NCI-H1092 treated with DMSO at 0.1 percent for 48 hours (cell line): ENCODE measurements at regions not wholly inside any gene's neighbourhood (a gene's known extent, or its start where the extent isn't known, plus 50 kb on each side); places are given as distances from the start of the nearest gene placed in this dataset.

ENCODE experiments used
- DNase-seq: peaks from one replicate; lab custom pipeline; 2025; lab: John Stamatoyannopoulos, UW

DNA sequence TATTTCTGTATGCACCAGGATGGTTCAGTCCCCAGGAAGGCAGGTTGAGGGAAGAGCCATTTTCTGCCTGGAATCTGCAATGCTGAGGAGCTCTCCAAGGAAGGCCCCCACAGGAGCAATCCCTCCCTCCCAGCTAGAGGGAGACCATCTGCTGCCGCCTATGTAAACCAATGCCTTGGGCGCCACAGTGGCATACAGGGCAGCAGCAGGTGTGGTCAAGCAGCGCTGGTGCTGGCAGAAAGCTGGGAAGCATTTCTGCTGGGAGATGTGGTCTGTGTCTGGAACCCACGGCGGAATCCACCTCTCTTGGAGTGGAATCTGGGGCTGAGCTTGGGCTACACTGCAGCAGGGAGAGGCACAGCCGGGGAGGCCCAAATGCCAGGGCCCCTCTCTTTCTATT is 283.3 kb downstream of the RRAGC start:
- no peak for DNase-seq

DNA sequence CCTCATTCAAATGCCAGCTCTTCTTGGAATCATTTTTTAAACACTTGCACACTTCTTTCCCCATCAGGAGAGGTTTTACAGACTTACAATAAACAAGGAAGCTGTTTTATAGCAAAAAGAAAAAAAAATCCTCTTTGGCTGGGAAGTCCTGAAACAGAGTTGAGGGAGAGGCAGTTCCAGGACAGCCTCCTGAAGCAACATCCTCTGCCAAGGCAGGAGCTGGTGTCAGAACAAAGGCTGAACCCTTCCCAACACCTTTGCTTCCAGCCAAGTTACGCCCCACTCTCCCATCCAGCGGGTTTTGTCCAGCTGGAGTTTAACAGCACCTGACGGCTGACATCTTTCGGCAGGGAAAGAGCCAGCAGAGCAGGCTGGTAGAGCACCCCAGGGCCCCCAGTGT is 287.8 kb downstream of the RRAGC start:
- DNase-seq, result no peak

DNA sequence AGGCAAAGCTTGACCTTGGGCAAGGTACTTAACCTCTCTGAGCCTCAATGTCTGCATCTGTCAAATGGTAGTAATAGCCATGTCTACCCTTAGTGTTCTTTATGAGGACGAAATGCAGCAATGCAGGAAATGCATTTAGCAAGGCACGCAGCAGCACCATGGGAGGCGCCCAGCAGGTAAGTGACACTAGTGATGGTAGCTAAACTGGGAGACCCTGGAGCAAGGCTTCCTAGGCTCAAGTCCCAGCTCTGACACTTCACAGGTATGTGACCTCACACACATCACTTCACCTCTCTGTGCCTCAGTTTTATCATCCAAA is 289.0 kb downstream of the RRAGC start:
- DNase-seq, result no peak

DNA sequence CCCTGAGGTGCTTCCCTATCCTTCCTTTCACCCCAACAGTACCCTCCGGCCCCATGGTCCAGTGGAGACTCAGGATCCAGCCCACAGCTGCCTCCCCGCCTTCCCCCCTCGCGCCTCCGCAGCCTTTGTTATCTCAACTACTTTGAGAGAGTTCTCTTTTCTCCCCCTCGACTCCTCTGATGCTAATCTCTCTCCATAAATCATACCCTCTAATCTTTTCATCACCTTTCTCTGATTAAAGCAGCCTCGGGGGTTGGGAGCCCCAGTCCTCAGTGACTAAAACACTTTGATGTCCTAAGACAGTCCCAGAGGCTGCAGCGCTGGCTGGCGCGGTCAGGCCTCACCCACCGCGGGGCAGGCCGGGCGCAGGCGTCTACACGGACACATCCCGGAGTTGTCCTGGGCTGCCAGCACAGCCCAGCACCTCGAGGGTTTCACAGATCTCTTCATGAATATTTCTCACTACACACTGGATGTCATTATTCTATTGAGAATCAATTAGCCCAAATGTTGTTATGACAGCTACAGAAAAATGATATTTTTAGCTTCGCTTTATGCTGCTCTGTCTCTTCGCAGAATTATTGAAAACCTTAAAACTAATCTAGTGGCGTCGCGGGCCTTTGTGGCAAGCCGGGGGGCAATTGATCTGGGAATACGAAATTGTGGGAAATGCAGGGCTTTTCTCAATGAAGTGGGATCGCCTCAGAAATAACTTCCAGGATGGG is 289.5 kb downstream of the RRAGC start:
- no peak for DNase-seq

DNA sequence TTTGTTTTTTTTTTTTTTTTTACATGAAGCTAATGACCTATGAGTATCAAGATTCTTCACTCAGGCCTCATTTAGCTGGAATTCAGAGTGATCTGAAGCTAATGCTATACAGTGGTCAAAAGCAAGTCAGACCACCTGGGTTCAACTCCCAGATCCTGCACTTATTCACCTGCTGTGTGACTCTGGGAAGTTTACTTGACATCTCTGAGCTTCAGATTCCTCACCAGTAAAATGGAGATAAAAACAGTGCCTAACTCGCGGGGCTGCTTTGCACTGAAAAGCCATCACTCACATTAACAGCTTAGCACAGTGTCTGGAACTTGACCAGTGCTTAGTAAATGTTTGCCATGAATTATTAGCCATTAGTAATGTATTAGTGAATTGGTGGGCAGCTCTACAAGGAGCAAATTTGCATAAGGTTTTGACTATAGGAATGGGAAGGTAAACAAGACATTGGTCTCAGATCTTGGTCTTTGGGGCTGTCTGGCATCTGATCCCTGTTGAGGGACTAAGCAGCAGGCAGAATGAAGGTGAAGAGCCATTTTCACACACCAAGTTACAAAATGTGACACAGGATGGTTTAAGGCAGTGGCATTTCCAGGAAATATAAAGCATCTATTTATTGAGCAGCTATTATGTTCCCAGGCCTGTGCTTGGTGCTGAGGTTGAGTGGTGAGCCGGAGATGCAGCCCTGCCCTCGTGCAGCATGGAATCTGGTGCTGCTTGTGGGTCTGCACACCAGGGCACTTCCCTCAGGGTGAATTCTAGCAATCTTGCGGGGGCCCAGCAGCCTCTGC is 291.3 kb downstream of the RRAGC start:
- DNase-seq, result no peak

DNA sequence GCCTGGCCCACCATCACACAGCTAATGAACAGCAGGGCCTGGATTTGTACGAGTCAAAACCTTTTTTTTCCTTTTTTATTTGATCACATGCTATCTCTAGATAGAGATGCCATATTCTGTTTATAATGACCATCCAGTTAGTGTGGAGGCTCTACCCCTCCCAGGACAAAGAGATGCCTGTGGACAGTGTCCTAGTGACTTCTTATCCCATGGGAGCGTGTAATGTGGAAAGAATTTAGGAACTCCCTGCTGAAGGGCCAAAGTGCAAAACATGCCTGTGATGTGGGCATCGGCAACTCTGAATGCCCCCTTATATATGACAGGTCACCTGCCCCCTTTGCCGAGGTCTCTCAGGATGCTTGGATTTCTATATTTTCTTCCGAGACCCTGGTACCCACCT is 292.2 kb downstream of the RRAGC start:
- DNase-seq, result no peak

DNA sequence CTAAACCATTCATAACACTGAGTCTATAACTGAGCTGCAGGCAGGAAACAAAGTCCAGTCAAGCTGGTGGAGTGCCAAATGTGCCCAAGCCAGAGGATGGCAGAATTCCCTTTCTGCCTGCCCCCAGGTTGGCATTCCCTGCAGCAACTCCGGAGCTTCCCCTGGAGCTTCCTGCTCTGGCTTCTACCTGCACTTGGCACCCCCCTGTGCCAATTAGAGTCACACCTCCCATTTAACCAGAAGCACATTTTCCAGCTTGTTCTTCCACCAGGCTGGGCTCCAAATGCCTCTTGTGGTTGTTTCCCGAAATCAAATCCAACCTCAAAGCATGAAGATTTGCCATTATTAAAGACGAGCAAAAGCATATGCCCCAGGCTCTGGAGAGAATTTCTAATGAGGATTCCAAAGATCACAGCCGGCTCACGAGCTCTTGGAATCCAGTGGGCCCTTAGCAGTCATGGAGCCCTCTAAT is 294.5 kb downstream of the RRAGC start:
- no peak for DNase-seq

DNA sequence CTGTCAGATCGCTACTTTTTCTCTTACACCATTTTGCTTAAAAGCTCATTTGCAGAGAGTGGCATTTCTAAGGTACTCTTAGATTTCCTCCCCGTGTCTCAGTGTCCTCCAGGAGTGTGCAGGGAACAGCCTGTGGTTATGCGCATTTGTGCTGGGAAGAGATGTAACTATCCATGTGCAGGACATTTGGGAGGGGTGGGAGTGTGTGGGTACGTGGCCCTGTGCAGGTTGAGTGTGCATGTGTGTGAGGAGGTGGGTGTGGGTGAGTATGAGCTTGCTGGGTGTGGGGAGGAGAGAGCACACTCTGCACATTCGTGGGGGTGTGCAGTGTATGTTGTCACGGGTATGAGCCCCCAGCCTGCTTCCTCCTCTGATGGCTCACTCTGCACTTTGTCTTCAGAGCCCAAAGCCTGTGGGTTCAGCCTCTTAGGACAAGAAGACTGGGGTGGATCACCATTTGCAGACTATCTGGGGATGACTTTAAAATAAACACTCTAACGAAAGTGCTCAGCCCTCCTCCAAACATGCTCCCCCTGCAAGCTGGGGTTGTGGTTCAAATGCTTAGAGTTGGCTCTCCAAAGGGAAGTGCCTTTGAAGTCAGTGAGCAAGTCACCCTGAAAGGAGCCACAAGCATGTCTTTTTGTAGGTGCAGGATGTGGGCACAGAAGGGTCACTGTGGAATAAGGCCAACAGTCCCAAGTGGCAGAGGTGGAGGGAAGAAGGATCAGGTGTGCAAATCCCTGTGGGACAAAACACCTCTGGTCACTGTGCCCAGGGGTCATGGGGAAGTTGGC is 295.4 kb downstream of the RRAGC start:
- no peak for DNase-seq

DNA sequence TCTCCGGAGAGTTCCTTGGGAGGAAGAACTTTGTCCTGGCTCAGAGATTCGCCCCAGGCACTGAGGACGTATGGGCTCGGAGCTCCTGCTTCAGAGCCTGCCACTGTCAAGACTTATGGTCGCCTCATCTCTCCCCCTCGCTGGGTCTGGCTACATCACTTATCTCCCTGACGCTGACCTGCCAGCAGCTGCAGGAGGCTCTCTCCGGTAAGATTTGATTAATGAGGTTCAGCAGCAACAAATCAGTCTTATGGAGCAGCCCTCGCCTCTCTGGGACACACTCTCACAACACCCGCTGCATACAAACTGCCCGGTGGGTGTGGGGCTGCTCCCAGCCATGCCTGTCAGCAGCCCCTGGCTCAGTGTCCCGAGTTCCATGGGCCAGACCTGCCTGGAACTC is 297.8 kb downstream of the RRAGC start:
- no peak for DNase-seq

DNA sequence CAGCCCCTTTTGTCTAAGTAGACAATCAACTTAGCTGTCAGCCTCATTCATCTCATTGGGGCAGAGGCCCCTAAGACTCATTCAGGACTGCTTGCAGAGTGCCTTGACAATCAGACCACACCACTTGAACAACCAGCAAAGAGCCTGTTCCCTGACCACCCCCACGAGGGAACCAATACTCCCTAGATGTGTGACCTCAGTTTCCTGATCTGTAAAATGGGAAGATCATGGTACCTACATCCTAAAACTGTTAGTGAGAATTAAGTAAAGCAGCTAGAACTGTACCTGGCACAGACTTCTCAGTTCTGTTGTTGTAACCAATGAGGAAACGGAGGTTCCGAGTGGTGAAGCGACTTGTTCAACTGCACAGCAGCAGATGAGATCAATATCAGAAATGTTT is 298.5 kb downstream of the RRAGC start:
- DNase-seq, result no peak

DNA sequence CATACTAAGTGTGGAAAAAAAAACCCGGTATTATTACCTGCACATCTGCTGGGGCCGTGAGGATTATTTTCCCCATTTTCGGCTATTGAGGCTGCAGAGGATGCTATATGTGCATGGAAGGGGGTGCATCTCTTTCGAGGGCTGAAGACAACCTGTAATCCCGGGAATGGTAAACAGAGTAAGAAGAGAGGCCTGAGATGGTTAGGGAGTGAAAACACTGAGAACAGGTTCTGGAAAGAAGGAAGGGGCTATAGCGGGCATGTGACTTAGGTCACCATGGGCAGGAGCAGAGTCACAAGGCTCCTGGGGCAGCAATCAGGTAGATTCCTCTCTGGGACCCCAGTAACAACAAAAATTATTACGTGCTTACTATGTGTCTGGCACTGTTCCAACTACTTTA is 299.1 kb downstream of the RRAGC start:
- no peak for DNase-seq

DNA sequence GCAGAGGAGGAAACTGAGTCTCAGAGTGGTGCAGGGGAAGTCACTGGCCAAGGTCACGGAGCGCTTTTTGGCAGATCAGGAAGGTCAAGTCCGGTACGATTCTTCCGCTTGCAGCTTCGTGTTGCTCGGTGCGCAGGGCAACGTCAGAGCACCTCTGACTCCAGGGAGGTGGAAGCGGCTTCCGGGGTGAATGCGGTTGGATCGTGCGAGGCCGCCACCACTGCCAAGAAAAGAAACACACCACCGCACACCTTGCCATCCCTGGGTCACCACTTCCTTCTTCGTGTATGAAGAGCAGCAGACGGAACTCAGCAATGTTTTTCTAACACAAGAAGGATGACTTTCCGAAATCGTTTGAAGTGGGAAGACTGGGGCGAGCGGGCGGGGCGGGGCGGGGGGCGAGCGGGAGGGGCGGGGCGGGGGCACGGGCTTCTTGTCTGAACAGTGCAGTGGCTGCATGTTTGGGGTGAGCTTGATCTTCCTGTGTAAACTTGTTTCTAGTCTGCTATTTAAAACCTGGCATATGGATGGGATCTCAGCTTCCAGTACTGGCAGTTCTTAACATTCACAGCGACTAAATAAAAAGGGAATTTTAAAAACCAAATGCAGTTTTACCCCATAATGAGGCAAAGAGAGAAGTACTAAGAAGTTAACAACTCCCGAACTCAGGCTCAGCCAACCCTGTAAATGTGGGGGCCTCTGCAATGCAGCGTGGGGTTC is 300.0 kb downstream of the RRAGC start:
- DNase-seq, result no peak

DNA sequence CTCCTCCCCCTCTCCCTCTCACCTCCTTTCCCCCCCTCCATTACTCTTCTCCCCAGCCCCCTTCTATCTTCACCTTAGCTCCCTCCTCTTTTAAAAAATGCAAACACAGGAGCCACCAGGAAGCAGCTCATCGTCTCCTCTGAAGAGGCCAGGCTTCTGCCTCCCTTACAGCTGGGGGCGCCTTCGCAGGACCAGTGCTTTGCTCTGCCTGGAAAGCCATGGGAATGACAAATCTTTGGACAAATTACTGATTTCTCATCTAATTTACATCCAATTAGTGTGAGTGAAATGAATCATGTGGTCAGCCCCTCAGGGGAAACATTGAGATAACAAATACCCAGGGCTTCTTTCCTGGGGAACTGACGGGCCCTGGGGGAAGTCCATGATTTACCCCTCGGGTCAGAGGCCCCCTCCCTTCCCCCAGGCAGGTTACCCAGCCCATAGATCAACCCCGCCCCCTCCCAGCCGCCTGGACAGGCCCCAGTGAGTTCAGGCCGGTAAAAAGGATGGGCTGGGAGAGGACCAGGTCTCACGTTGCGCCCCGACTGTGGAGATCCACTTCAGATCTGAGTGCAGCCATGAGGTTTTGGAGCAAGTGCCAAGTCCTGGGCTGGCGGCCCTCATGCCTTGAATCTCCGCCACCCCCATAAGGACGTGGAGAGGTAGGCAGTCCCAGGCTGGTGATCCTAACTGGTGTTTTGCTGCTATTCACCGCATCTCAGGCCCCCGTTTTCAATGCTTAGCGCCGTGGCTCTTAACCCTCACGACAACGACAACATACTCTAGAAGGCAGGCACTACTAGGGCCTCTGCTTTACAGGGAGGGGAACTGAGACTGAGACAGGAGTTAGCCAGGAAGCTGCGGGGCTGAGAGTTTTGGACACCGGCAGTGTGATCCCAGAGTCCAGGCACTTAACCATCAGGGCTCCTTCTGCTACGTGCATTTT is 300.8 kb downstream of the RRAGC start:
- no peak for DNase-seq

DNA sequence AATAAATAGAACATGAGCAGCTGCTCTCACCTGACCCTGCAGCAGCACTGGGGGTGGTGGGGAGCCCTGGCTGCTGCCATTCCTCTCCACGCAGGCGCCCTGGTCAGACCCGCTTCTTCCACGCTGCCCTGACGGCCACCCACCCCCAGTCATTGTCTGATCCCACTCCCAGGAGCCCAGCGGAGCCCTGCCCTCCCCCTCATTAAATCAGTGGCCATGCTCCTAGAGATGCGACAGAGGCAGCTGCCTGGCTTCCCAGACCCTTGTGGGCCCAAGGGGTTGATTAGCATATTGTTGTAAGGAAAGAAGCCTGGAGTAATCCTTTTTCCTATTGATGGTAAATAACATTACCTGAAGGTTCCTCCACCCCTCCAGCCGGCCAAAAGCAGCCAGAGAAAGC is 301.5 kb downstream of the RRAGC start:
- no peak for DNase-seq

DNA sequence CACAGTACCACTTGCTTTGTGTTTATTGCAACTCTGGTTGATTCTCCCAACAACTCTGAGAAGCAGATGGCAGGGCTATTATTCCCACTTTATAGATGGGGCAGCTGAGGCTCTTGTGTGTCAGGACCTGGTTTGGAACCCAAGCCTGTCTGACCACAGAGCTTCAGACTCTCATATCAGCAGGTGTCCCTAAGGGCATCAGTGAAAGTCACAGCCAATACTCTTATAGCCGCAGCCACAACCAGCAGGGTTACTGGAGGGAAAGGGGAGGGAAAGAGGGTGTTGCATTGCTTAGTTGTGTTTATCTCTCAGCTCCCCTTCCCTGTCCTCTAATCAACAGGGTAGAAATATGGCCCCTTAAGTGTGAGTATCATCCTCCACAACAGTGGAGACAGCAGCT is 304.0 kb downstream of the RRAGC start:
- DNase-seq, result no peak

DNA sequence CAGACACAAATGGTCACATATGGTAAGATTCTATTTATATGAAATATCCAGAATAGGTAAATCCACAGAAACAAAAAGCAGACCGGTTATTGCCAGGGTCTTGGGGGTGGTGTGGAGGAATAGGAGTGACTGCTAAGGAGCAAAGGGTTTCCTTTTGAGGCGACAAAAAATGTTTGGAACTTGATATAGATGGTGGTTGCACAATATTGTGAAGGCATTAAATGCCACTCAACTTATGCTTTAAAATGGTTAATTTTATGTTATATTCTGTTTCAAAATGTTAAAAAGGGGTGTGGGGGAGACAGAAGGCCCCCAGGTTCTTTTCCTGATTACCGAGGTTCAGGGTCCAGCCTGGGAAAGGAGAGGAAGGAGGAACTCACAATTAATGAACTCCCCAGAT is 304.4 kb downstream of the RRAGC start:
- DNase-seq, result no peak

DNA sequence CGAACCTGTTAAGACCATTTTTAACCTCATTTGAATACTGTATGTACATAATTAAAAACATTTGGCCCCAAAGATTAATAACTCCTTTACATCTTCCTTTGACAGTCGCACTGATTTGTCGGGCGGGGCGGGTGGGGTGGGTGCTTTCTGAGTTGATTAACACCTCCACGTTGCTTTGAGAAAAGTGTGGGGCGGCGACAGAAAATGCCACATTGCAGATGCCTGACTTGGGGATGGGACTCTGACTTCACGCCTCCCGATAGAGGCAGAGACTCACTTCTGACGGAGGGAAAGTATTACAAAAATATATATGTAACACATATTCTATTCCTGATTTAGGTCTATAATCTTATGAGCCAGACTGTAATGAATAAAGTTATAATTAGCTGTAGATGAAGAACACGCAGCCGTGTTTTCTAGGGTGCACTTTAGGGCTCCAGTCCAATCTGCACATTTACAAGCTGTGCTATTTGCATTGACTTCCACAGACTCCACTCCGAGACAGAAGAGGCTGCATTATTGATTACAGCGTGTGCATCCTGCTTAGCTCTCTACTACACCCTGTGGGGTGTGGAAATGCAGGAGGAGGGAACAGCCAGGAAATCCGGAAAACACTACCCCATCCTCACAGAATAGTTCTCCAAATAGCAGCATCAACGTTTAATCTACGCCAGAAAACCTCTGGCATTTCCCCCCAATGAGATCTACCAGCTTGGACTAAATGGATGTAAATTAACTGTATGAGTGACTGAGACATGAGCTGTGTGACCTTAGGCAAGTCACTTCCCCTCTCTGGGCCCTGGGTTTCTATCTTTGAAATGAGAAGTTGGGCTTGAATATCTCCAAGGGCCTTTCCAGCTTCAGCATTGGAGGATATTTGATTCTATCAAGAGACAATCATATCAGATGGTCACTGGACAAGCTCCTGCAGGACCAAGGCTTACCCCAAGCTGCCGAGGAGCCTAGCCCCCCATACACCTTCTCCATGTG is 308.0 kb downstream of the RRAGC start:
- no peak for DNase-seq

DNA sequence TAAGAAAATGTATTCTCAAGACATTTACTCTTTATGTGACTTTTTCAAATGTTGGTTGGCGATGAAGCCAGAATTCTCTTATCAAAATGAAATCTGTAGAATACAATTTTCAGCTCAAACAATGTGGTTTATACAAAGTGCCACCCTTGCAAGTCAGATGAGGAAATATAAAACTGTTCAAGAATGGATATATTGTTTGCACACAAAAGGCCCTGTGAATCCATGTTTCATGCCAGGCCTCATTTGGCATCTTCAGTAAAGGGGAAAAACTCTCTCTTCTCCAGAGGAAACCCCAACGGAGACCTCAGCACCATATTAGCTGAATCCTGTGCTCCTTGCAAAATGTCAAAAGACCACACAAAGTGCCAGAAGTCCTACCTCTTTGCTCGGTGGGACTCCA is 310.4 kb downstream of the RRAGC start:
- DNase-seq, result no peak

DNA sequence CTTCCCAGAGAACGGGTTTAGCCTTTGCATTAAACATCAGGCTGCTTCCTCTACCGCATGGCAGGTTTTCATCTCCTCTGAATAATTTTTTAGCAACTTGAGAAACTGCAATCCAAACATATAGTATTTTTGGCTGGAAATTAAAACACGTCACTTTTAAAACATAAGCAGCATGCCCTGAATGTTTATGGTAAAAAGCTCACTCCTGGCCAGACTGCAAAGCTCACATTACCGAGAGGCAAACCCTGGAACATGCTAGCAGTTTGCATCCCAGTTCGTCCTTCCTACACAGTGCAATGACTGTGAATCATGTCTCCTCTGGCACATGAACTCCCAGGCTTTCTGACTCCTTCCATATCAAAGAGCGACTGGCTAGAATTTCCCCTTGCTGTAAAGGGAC is 312.3 kb downstream of the RRAGC start:
- DNase-seq, result no peak

DNA sequence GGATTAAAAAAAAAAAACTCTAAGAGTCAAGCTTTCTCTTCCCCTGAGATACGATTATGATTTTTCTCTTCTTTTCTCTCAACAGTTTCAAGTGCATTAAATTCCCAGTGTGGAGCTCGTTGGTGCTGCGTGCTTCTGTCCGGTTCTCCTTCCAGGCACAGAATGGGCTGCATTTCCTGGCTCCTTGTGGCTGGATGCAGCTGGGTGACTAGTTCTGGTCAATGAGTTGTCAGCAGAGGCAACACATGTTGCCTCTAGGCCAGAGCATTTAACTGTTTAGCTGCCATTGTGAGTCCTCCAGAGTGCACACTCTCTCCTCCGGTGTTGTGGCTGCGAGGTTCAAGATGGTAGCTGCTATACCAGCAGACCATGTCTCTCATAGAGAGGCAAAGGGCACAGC is 312.9 kb downstream of the RRAGC start:
- no peak for DNase-seq
